ENCODE measurements at regions not wholly inside any gene's neighbourhood (a gene's known extent, or its start where the extent isn't known, plus 50 kb on each side); places are given as distances from the start of the nearest gene placed in this dataset.

DNA sequence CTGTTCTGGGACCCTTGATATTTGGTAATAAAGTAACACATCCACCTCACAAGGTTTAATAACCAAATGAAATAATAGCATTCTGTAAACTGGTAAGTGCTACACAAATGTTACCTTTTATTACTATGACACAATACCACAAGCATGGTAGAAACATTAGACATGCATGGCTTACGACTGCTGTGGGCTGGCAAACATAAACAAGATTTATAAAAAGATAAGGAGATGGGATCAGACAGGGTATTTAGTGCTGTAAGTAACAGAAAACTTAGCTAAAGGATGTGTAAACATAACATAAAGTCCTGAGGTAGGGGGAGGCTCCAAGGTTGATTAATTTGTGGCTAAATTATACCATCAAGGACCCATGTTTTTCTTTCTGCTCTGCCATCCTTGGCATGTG lies 212.6 kb downstream of the BARHL2 start:
- H2AK5ac ChIP-seq (ENCODE audit: insufficient read length, low read length), result no peak overlapping the region
- H3T11ph ChIP-seq (ENCODE audit: low read length), result no peak overlapping the region
- no peak overlapping the region for H2AFZ ChIP-seq (ENCODE audit: low read length)
- Mint-ChIP-seq H3K27ac (no peak overlapping the region), H3K36me3 (ENCODE audit: insufficient read depth in 1 of 3, low read depth in 3 of 3) (no peaks in the 10 kb centered on the region), H3K4me1 (peaks cover 40 to 41% of the 10 kb centered on the region in 2 experiments), H3K4me3 (no peak overlapping the region), H3K27me3 (ENCODE audit: low read depth) (peaks cover 4% of the 10 kb centered on the region), H3K9me3 (no peaks in the 10 kb centered on the region)
- no peak overlapping the region for H3K27ac ChIP-seq (ENCODE audit: insufficient read length, low read depth, low read length)
- no peaks in the 10 kb centered on the region for H3K79me1 ChIP-seq (ENCODE audit: insufficient read depth, low read depth, low read length, poor library complexity, severe bottlenecking)
- H3K4ac ChIP-seq (ENCODE audit: low read depth, low read length), result no peak overlapping the region
- no peak overlapping the region for H3K14ac ChIP-seq (ENCODE audit: insufficient read depth, low read length)
- no peaks in the 10 kb centered on the region for H3K27me3 ChIP-seq (ENCODE audit: insufficient read depth, low read length)
- H3K9me3 ChIP-seq (ENCODE audit: control insufficient read depth, low read depth, low read length), result no peaks in the 10 kb centered on the region
- WGBS (ENCODE audit: extremely low coverage, insufficient read length, low lambda C conversion rate), result no CpG with 5 or more reads among the region's 1 CpG
- H3K23me2 ChIP-seq (ENCODE audit: insufficient read length, low read depth, low read length, poor library complexity, severe bottlenecking), result no peaks in the 10 kb centered on the region
- H2BK12ac ChIP-seq (ENCODE audit: insufficient read length, low read depth, low read length), result no peak overlapping the region
- H2BK15ac ChIP-seq (ENCODE audit: low read depth, low read length), result no peak overlapping the region
- no peak for DNase-seq
- H3K4me1 ChIP-seq (ENCODE audit: insufficient read depth, low read length), result no peaks in the 10 kb centered on the region; the same call in 1 of the 2 replicates
- no peak overlapping the region for H3K23ac ChIP-seq (ENCODE audit: insufficient read length, low read depth, low read length)
- H2BK120ac ChIP-seq (ENCODE audit: low read depth, low read length, poor library complexity, severe bottlenecking), result no peak overlapping the region
- H3K56ac ChIP-seq (ENCODE audit: insufficient read length, low read depth, low read length), result no peak overlapping the region
- H3K4me2 ChIP-seq (ENCODE audit: insufficient read depth, insufficient read length, low read length), result no peak overlapping the region
- no peaks in the 10 kb centered on the region for H4K20me1 ChIP-seq (ENCODE audit: control insufficient read depth, insufficient read depth, insufficient read length)
- no peak overlapping the region for H3K18ac ChIP-seq (ENCODE audit: insufficient read length, low read depth, low read length)
- TF ChIP-seq, protein P1, sequence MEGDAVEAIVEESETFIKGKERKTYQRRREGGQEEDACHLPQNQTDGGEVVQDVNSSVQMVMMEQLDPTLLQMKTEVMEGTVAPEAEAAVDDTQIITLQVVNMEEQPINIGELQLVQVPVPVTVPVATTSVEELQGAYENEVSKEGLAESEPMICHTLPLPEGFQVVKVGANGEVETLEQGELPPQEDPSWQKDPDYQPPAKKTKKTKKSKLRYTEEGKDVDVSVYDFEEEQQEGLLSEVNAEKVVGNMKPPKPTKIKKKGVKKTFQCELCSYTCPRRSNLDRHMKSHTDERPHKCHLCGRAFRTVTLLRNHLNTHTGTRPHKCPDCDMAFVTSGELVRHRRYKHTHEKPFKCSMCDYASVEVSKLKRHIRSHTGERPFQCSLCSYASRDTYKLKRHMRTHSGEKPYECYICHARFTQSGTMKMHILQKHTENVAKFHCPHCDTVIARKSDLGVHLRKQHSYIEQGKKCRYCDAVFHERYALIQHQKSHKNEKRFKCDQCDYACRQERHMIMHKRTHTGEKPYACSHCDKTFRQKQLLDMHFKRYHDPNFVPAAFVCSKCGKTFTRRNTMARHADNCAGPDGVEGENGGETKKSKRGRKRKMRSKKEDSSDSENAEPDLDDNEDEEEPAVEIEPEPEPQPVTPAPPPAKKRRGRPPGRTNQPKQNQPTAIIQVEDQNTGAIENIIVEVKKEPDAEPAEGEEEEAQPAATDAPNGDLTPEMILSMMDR (conservative IDR thresholded peaks at IDR 0.05), result no peak
- no peak overlapping the region for H2BK20ac ChIP-seq (ENCODE audit: low read depth, low read length, poor library complexity, severe bottlenecking)
- no peak overlapping the region for H4K5ac ChIP-seq (ENCODE audit: insufficient read length, low read depth, low read length)
- H3K9ac ChIP-seq (ENCODE audit: extremely low read depth, insufficient read length, low read length), result no peak overlapping the region
- H4K8ac ChIP-seq (replicated peaks; ENCODE audit: insufficient read length, low read depth, low read length), result no peak overlapping the region
- H3K79me2 ChIP-seq (ENCODE audit: insufficient read depth, low read length), result no peaks in the 10 kb centered on the region
- no peak overlapping the region for H4K91ac ChIP-seq (ENCODE audit: insufficient read length, low read depth, low read length)
- no peak overlapping the region for H2BK5ac ChIP-seq (ENCODE audit: insufficient read length, low read length)
